ENCODE measurements at regions not wholly inside any gene's neighbourhood (a gene's known extent, or its start where the extent isn't known, plus 50 kb on each side); places are given as distances from the start of the nearest gene placed in this dataset.

GRCh38 chr2:125564471-125564870 lies 1091.5 kb upstream of the GYPC start:
- no peak for DNase-seq (ENCODE audit: low spot score in 2 of 2)
- H3K4me3 ChIP-seq (ENCODE audit: low read depth, poor library complexity, severe bottlenecking), result no peak overlapping the region
- TF ChIP-seq POLR2A (IDR thresholded peaks at IDR 0.05), result no peak
- no peak for TF ChIP-seq CTCF (IDR thresholded peaks at IDR 0.05)
- WGBS, 2 donors, result 30 to 39% methylated on average over 4 of the region's 4 CpGs
- intact Hi-C loops (cut with DNase I; ENCODE audit: low total_unique reads), result no loop called here

DNA sequence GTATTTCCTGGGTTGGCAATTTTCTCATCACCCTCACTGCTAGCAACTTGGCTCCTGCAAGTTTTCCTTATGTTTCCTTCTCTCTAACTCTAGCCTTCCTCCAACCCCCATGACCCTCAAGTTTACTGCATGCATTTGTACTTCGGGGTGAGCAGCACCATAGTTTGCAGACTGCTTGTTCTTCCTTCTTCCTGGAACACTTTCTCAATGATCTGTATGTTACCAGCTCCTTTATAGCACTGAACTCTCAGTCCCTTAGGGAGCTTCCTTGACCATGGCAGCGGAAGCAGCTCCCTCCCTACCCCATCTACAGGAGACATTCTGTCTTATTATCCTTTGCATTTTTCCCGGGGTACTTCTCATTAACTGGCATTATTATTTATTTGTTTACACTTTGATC lies 1089.5 kb upstream of the GYPC start:
- DNase-seq (ENCODE audit: low spot score in 2 of 2), result no peak
- H3K4me3 ChIP-seq (ENCODE audit: low read depth, poor library complexity, severe bottlenecking), result no peak overlapping the region
- TF ChIP-seq POLR2A (IDR thresholded peaks at IDR 0.05) (no peak), CTCF (IDR thresholded peaks at IDR 0.05) (no peak)
- WGBS, 2 donors, result 63 to 75% methylated on average over 3 of the region's 3 CpGs
- intact Hi-C loops (cut with DNase I; ENCODE audit: low total_unique reads), result no loop called here

GRCh38 chr2:125567100-125567499 lies 1088.9 kb upstream of the GYPC start:
- no peak for DNase-seq (ENCODE audit: low spot score in 2 of 2)
- intact Hi-C loops (cut with DNase I; ENCODE audit: low total_unique reads), result no loop called here
- H3K4me3 ChIP-seq (ENCODE audit: low read depth, poor library complexity, severe bottlenecking), result no peak overlapping the region
- TF ChIP-seq POLR2A (IDR thresholded peaks at IDR 0.05) (no peak), CTCF (IDR thresholded peaks at IDR 0.05) (no peak)
- WGBS, 2 donors, result 74 to 77% methylated on average over 3 of the region's 3 CpGs

- H3K4me3 ChIP-seq (ENCODE audit: low read depth, poor library complexity, severe bottlenecking), result no peak overlapping the region
- no peak for DNase-seq (ENCODE audit: low spot score in 2 of 2)
- intact Hi-C loops (cut with DNase I; ENCODE audit: low total_unique reads), result no loop called here
- 49 to 52% methylated on average over 2 of the region's 2 CpGs for WGBS, 2 donors
- TF ChIP-seq CTCF (IDR thresholded peaks at IDR 0.05) (no peak), POLR2A (IDR thresholded peaks at IDR 0.05) (no peak)
These were observed 1083.3 kb upstream of the GYPC start for GRCh38 chr2:125572660-125573059.

DNA sequence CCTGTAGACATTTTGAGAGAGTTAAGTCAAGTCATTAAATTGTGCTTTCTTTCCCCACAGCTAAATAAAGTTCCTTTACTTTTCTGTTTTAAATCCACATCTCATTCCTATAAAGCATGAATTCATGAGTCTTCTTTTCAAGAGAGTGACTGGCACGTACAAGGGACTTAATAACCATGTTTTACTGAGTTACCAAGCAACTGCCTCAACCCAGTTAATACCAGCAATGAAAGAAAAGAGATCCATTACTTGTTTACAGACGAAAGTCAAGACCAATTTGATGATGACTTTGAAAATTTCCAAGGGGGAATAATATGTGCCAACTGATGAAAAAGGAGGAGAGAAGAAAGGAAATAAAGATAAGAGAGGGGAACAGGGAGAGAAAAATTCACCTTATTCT lies 1082.5 kb upstream of the GYPC start:
- no peak overlapping the region for H3K4me3 ChIP-seq (ENCODE audit: low read depth, poor library complexity, severe bottlenecking)
- intact Hi-C loops (cut with DNase I; ENCODE audit: low total_unique reads), result no loop called here
- TF ChIP-seq POLR2A (IDR thresholded peaks at IDR 0.05) (no peak), CTCF (IDR thresholded peaks at IDR 0.05) (no peak)
- DNase-seq (ENCODE audit: low spot score in 2 of 2), result no peak
- 36 to 39% methylated on average over 2 of the region's 2 CpGs for WGBS, 2 donors

DNA sequence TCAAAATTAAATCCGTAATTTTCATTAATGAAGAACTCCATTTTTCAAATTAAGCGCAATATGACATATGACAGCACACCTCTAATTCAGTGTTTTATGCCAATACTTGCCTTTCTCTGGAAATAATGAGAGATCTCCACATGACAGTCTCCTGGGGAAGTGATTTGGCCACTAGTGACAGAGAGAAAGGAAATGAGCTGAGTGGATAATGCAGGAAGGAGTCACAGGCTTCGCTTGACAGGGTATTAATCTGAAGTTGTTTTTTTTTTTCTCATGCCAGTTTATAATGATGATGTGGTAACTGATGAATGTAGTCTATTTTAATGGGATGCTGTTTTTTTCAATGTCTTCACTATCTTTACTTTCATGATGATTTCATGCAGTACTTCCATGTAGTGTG lies 1079.4 kb upstream of the GYPC start:
- DNase-seq (ENCODE audit: low spot score in 2 of 2), result no peak
- WGBS, 2 donors, result 69 to 77% methylated on average over 3 of the region's 3 CpGs
- H3K4me3 ChIP-seq (ENCODE audit: low read depth, poor library complexity, severe bottlenecking), result no peak overlapping the region
- intact Hi-C loops (cut with DNase I; ENCODE audit: low total_unique reads), result no loop called here
- TF ChIP-seq POLR2A (IDR thresholded peaks at IDR 0.05) (no peak), CTCF (IDR thresholded peaks at IDR 0.05) (no peak)

Data from lower leg skin (tissue), 4 donors.